Glomerular visceral epithelial cell (primary cell): ENCODE measurements at regions not wholly inside any gene's neighbourhood (a gene's known extent, or its start where the extent isn't known, plus 50 kb on each side); places are given as distances from the start of the nearest gene placed in this dataset.

Experiments
- DNase-seq: peaks from one replicate; pipeline ENCODE4 v3.0.0-alpha.2; 2016; ENCODE audit errors: extremely low spot score

DNA sequence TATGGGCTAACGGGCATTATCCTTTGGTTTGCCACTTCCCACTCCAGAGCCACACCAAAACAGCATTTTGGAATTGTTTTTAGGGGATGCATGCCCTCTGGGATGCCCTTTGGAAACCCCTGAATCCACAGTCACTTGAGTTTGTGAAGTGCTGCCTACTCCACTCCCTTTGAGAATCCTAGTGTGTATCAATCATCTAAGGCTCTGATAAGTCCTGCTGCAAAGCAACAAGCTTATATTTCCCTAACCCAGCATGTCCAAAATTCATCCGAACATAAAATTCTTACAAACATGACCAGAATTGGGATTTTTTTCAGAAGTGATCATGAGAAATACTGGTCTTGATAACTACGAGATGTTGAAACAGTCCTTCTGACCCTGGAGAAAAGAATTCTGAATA, 387.9 kb downstream of the MN1 start:
- no peak for DNase-seq

DNA sequence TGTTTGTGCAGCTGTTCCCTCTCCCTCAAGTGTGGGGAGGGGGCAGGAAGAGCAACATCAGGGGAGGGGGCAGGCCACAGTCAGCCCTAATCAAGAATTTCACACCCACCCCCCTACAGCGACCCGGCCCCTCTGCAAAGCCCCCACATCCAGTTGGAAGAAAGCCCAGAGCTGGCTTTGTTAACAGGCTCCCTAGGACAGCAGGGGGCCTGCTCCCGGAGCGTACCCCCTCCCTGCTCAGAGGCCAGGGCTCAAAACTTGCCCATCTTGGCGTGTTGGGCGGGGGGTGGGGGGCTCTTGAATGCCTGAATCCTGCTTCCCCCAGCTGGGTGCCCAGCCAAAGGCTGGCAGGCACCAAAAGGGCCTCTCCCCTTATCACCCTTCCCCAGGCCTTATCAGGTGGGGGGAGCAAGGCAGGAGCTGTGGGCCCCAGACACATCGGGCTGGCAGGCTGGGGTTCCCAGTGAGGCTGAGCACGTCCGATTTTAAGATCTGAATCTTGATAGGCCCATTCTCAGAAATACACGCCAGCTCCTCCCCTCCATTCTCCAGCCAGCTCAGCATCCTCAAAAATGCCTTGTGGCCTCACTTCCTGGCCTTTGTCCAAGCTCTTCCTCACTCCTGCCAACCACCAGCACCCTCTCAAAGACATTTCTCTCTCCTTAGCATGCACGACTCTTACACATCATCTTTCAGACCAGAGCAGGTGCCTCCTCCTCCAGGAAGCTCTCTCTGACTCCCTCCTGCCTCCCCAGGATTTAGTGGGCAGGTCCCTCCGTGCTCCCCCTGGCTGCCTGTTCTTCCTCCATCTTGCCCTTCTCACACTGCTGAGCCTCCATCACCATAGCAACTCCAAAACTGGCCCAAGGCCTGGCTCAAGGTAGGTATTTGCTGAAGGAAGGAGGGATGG, 384.8 kb downstream of the MN1 start:
- peak; percentile 91 for DNase-seq

DNA sequence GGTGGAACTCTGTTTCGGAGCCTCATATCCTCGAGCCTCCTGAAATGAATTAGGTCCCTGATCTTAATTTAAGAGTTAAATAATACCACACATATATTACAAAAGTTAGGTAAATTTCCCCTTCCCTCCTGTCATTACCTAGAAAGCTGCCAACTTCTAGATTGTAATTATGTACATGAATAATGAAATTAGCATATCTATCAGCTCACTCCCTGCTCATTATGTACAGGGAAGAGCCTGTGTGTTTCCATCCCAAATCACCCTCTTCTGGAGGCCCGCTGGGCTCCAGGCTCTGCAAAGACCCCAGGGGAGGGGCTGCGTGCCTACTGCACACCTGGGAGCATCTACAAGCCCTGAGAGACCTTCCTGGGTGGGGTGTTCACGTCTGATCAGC, 384.1 kb downstream of the MN1 start:
- no peak for DNase-seq

DNA sequence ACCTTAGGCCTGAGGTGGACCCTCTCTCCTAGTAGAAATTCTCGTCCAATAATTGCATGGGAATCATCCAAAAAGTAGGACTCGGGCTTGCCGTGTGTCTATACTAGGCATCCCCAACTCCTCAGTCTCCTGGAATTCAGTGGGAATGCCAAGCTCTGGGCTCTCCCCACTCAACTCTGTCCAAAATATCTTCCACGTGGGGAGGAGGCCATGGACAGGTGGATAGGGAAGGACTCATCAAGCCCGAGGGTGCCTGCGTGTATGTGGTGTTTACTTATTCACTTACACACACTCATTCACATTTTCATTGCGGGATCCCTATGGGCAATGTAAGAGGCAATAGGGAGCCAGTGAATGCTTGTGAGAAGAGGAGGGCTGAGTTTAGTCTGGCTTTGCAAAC, 383.3 kb downstream of the MN1 start:
- DNase-seq: no peak

DNA sequence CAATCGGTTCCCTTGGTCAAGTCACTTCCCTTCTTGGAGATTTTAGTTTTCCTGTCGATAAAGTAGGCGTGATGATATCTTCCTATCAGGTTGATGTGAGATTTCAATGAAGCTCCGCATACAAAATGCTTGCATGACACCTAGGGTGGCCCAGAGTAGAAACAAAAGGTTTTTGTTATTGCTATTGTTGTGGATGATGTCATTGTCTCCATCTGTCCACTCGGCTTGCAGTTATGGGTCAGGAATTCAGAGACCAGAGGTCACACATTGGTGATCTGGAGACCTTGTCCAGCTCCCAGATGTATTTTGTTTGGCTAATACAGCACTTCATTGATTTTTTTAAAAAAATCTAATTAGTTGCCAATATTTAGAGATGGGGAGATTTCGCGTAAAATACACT, 382.1 kb downstream of the MN1 start:
- DNase-seq: peak; percentile 26

DNA sequence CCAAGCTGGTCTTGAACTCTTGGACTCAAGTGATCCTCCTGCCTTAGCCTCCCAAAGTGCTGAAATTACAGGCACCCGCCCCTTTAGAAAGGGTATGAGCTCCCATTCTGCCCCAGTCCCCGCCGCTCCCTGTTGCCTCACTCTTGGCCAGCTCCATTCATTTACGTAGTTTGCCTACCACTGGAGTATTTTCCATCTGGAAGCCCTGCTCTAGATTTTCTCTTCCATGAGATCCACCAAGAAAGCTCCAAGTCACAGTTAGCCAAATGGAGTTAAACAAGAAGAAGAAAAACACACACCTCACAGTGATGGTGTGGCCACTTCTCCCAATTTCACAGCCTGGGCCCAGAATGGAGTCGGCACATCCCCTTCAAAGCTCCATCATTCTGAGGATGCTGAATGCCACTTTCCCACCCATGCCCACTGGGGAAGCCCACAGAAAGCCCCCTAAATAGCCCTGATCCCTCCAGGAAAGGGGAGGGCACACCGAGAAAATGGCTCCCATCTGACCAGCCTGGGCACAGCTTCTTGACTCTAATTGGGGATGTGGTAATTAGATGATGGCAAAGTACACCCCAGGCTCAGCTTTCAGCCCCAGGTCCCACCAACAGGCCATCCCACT, 381.2 kb downstream of the MN1 start:
- DNase-seq: no peak

DNA sequence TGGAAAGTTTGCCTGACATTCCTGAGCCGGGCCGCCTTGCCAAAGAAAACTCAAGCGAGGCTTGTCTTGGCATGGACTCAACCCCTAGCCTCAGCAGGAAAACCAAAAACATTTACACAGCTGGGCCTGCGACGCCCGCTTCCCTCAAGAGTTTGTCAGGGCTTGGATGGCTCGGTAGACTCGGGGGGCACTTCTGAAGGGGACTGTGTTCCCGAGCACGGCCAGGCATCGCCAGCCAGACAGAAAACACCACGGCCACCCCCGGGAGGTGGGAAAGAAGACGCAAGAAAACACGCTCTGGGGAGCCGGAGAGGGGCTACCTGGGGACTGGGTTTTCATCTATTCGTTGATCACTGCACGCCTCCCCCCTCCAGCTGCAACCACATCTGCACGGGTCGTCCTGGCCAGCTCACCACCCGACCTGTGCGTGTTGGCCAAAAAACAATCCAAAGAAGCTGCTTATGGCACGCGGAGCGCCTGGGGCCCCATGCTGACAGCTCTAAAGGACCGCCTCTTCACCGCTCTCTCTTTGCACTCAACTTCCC, 380.7 kb downstream of the MN1 start:
- DNase-seq: peak; percentile 92

DNA sequence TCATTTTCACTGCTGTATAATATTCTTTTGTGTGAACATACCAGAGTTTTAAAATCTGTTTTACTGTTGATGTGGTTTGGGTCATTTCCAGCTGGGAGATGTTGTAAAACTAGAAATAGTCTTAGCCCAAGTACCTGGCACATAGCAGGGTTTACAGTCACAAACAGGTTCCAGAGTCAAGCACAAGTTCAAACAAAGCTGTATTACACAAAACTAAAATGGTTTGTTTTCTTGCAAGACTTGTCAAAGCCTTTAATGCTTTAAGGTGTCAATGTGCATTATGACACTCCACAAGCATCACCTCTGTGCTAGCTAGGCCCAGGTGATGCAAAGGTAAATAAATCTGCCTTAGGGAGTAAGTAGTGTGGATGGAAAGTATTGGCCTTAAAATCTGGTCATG, 379.1 kb downstream of the MN1 start:
- no peak for DNase-seq

DNA sequence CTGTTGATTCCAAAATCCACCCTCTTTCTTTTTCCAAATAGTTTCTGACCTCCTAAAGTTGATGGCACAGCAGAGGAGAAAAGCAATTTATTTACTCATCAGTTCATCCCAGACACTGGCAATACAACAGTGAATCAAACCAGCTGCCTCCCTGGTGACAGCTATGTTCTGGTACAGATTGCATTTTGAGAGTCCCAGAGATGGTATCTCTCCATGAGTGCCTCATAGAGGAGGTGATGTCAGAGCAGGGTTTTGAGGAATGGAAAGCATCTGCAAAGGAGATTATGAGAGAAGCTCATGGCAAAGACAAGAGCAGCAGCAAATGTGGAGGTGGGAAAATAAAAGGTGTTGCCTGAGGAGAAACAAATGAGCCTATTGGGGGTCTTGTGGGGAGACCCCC, 377.2 kb downstream of the MN1 start:
- DNase-seq: no peak

DNA sequence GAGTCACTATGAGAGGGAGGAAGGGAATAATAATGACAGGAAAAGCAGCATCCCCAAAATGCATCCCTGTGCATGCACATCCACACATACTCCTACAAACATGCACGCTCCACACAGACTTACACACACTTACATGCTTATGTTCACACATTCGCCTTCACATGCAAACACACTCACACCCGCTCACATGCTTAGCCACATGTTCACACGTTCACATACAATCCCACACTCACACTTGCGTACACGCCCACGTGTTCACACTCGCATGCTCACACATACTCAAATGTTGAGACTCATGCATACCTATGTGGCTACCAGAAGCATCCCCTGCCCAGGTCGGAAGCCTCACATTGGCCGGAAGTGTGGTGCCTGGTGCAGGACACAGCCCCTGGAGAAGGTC, 372.1 kb downstream of the MN1 start:
- DNase-seq: no peak

DNA sequence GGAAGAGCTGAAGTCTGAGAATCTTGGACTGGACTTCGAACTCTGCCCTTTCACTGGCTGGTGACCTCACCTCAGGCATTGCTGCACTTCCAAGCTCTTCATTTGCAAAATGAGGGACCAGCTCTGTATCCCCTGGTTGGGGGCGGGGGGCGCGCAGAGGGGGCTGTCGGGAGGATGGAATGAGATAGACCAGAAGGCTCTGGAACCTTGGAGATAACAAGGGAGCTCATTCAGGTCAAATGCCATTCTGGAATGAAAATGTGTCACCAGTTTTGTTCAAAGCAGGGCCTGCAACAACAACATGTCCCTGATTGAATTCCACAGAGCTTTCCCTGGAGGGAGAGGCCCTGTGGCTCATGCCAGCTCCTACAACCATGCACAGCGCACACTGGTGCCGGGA, 370.5 kb downstream of the MN1 start:
- no peak for DNase-seq

DNA sequence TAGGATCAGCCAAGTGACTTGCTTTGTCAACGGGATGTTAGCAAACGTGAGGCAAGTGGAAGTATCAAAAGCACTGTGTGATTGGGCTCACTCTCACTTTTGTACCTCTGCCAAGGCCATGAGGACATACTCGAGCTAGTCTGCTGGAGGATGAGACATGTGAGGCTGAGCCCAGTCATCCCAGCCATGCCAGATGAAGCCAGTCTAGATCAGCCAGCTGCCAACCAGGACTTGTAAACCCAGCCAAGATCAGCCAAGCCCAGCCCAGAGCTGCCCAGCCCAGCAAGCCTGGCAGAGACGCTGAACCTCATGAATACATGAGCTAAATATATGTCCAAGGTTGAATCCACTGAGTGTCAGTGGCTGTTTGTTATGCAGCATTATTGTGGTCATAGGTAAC, 369.7 kb downstream of the MN1 start:
- no peak for DNase-seq

DNA sequence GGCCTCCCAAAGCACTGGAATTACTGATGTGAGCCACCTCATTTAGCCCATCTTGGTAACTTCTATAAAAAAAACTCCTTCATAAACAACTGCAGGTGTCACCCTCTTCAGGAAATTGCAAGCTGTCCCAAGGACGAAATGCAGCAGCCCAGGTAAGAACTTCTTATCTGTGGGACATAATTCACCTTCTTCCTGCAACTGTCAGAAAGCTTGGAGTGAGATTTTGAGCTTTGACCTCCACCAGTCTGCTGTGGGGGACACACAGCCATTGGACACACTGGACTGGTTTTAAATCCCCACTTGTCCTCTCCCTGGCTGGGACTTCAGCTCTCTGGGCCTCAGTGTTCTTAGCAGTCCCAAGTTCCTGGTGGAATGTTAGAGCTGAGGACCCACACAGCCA, 368.5 kb downstream of the MN1 start:
- no peak for DNase-seq

DNA sequence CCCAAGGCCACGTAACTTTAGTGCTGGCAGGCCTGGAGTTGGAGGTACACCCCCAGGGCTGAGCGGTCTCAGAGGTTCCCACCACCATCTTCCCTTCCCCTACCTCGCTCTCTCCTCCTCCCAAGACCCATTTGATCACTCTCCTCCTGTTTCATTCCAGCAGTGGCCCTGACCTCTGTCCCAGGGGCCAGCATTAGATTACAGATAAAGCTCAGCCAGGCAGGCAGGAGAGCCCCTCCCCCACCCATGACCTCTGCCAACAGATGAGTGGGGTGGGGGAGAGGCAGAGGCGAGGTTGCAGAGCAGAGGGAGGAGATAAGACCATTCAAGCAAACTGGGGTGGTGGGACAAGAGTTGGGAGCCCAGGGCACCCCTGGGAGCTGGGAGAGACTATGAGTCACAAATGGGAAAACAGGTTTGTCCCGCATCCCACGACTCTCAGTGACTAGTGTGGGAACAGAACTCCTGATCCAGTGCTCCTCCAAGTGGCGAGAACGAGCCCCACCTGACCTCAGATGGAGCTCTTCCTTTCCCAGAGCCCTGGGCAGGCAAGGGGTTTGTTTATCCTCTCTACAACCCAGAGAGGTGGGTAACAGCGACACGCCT, 367.9 kb downstream of the MN1 start:
- DNase-seq: peak; percentile 6

DNA sequence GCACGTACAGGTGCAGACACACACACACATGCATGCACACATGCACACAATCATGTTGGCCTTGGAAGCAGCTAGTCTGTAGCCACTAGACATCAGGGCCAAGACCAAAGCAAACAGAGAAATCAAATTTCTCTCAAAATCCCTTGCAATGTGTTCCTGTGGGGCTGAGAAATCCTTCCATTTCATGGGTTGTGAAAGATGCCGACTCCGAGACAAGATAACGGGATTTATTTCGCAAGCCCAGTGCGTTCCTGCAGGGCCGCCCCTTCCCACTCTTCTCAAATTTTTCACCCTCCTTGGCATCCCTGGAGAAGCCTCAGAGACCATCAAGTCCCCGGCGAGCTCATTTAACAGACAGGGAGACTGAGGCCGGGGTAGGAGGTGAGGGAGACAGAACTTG, 366.7 kb downstream of the MN1 start:
- DNase-seq: no peak

DNA sequence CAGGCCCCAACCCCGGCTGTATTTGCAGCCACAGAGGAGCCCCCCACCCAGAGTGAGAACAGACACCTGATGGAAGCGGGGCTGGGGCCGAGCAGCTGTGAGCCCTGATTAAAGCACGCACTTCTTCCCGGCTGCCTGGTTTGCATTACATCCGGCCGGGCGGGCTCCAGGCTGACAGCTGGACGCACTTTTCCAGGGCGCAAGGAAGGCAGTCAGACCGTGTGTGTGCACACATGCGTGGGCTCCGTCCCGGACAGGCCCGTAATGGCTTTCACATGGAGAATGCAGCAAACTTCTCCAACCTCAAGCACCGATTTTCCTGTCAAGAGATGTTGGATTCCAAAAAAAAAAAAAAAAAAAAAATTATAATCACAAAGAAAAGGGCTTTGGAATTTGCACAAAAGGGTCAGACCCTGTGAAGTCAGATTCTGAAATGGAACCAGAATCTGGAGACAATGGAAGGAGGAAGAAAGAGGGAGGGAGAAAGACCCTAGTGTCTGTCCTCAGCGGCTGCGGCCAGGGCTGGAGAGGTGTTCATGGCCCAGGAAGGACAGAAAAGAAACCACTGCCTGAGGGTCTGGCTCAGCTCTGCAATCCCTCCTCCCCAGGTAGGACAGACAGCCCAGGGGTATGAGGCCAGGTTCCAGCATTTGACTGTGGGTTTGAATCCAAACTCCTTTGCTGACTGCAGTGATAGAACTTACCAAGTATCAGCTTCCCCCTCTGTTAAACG, 365.5 kb downstream of the MN1 start:
- no peak for DNase-seq

DNA sequence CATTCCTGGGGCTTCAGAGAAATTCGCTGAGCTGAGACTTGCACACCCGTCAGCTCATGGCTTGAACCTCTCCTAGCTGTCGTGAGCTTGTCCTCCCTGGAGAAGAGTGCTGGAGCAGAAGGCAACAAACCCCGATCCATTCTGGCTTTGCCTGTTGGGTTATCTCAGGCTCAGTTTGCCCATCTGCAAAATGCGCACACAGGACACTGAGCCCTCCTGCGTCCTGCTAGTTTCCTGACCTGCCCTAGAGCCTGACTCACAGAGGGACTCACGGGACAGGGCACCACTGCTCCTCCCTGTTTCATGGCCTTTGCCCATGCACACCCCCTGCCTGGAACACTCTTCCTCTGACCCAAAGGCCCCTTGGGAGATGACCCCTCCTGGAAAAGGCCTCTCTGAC, 365.0 kb downstream of the MN1 start:
- no peak for DNase-seq

DNA sequence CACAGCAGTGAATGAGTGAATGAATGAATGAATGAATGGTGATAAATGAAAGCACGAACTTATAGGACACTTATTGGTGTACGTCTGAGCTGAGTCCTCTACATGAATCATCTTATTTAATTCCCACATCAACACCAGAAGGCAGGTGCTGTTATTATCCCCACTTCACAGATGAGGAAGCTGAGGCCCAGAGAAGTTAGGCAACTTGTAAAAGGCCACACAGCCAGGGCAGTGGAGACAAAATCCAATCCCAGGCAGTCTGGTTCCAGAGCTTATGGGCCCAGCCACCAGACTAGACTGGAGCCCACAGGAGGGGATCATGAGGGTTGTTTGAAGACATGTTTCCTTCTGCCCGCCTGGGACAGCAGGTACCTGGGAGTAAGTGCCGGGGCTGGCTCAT, 364.0 kb downstream of the MN1 start:
- no peak for DNase-seq

DNA sequence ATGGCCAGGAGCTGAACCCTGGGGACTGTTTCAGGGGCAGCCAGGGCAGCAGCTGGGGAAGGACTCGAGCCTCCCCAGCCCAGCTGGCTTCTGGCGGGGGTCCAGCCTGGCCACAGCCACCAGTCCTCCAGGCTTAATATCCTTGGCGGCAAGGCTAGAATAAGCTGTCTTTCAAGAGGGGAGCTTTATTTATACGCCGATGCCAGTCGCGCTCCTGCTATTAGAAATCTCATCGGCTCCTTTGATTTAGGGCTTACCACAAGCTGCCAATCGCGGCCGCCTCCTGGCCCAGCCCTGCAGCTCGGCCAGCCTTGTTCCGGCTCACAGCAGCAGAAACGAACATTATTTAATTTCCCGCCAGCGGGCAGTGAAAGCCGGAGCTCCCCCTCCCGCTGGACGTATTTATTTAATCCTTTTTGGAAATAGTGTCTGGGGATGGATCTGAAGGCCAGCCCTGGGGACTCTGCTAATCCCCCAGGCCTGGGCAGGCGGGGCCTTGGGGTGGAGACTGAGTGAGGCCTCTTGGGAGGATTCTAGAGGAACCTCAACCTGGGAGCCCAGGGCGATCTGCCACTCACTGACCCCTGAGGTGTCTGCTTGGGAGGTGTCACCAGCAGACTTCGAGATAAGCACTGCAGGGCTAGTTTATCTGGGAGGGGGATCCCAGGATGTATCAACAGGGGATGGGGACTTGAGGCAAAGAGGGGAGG, 363.1 kb downstream of the MN1 start:
- DNase-seq: no peak

DNA sequence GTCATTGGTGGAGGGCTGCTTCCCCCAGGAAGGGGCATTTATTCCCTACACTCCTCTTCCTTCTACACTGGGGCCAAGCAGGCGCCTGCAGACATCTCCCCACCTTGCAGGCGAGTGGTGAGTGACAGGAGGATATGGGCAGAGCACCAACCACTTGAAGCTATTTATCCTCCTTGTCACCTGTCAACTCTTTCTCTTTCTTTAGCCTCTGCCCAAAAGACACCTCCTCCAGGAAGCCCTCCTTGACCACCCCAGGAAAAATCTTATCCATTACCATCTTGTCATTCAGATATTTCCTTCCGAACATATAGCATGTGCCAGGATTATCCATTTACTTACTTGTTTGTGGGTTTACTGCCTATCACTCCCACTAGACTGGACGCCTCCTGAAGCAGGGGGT, 362.4 kb downstream of the MN1 start:
- no peak for DNase-seq

DNA sequence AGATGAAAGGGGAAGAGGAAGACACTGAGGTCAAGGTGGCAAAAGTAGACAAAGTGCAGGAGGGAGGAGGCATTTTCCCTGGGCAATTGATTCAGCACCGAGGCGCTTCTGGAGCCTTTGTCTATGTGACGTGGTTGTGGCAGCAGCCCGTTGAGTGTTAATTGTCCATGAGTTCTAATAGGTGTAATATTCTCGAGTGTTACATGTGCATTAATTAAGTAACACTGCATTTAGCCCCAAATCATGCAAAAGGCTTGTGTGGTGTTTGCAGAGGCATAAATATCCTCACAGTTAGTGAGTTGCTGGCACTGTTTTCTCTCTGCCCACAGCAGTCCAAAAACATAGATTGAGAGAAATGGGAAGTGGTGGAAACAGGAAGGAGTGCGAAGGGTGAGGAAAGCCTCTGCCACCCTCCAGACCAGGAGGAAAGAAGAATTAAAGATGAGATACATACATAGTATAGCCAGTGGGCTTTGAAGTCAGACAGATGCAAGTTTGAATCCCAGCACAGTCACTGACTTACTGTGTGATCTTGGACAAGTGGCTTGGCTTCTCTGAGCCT, 361.2 kb downstream of the MN1 start:
- no peak for DNase-seq
